Neural progenitor cell (in vitro differentiated cells): ENCODE measurements at regions not wholly inside any gene's neighbourhood (a gene's known extent, or its start where the extent isn't known, plus 50 kb on each side); places are given as distances from the start of the nearest gene placed in this dataset.

ENCODE experiments used
- DNase-seq: peaks from one replicate; pipeline ENCODE4 v3.0.0-alpha.2; 2016; ENCODE audit warnings: low spot score
- H2AFZ ChIP-seq: fragments of 200-600 bp; sonication (generic); replicated peaks from 2 replicates; pipeline ENCODE4 v1.6.1; 2016; ENCODE audit warnings: antibody characterized with exemption
- H3F3A ChIP-seq: fragments of 200-600 bp; sonication (generic); 2 replicates; pipeline ENCODE4 v1.6.1; 2016; ENCODE audit warnings: antibody characterized with exemption, low read depth
- H3K27ac ChIP-seq: fragments of 200-600 bp; sonication (generic); 2 replicates; pipeline ENCODE4 v1.5.1; 2016; ENCODE audit warnings: mild to moderate bottlenecking
- H3K27me3 ChIP-seq: fragments of 200-600 bp; sonication (generic); 2 replicates; pipeline ENCODE4 v1.6.1; 2016; ENCODE audit warnings: mild to moderate bottlenecking, moderate library complexity
- H3K36me3 ChIP-seq: fragments of 200-600 bp; sonication (generic); 2 replicates; pipeline ENCODE4 v1.5.1; 2016
- H3K4me1 ChIP-seq: fragments of 200-600 bp; sonication (generic); 2 replicates; pipeline ENCODE4 v1.6.1; 2016; ENCODE audit warnings: mixed run types
- H3K4me2 ChIP-seq: fragments of 200-600 bp; sonication (generic); 2 replicates; pipeline ENCODE4 v1.6.1; 2016
- H3K4me3 ChIP-seq: fragments of 200-600 bp; sonication (generic); 2 replicates; pipeline ENCODE4 v1.5.1; 2016
- H3K79me2 ChIP-seq: fragments of 200-600 bp; sonication (generic); 2 replicates; pipeline ENCODE4 v1.6.1; 2016; ENCODE audit warnings: low read depth
- H3K9ac ChIP-seq: fragments of 200-600 bp; sonication (generic); 2 replicates; pipeline ENCODE4 v1.6.1; 2016
- H3K9me3 ChIP-seq: fragments of 200-600 bp; sonication (generic); 2 replicates; pipeline ENCODE4 v1.5.1; 2016; ENCODE audit warnings: low read depth
- H4K20me1 ChIP-seq: fragments of 200-600 bp; sonication (generic); 2 replicates; pipeline ENCODE4 v1.6.1; 2016; ENCODE audit warnings: low read depth
- H3K27ac Mint-ChIP-seq: 3 replicates; pipeline ENCODE4 v1.8.0; 2021; ENCODE audit warnings: mixed read lengths
- H3K27me3 Mint-ChIP-seq: 2 replicates; pipeline ENCODE4 v1.8.0; 2022; ENCODE audit warnings: low read depth, mild to moderate bottlenecking, inconsistent platforms, moderate library complexity, mixed read lengths; ENCODE audit not compliant: insufficient read depth
- H3K36me3 Mint-ChIP-seq: 3 replicates; pipeline ENCODE4 v1.8.0; 2021; ENCODE audit warnings: mixed read lengths
- H3K4me1 Mint-ChIP-seq: 3 replicates; pipeline ENCODE4 v1.8.0; 2021; ENCODE audit warnings: mixed read lengths
- H3K4me3 Mint-ChIP-seq: 3 replicates; pipeline ENCODE4 v1.8.0; 2021; ENCODE audit warnings: mild to moderate bottlenecking, moderate library complexity, mixed read lengths
- H3K9me3 Mint-ChIP-seq: 3 replicates; pipeline ENCODE4 v1.8.0; 2020; ENCODE audit warnings: mixed read lengths
- EZH2 ChIP-seq: fragments of 200-600 bp; sonication (generic); IDR thresholded peaks from 2 replicates; pipeline ENCODE4 v1.6.1; 2017; ENCODE audit warnings: antibody characterized with exemption, mild to moderate bottlenecking, moderate library complexity
- EZH2phosphoT487 ChIP-seq: fragments of 200-600 bp; sonication (generic); IDR thresholded peaks from 2 replicates; pipeline ENCODE4 v1.6.1; 2017; ENCODE audit warnings: antibody characterized with exemption
- TF ChIP-seq, protein P1 (sequence below): fragments of 200-600 bp; sonication (generic); IDR thresholded peaks from 2 replicates; pipeline ENCODE4 v1.5.1; 2017; ENCODE audit warnings: antibody characterized with exemption, mild to moderate bottlenecking

DNA sequence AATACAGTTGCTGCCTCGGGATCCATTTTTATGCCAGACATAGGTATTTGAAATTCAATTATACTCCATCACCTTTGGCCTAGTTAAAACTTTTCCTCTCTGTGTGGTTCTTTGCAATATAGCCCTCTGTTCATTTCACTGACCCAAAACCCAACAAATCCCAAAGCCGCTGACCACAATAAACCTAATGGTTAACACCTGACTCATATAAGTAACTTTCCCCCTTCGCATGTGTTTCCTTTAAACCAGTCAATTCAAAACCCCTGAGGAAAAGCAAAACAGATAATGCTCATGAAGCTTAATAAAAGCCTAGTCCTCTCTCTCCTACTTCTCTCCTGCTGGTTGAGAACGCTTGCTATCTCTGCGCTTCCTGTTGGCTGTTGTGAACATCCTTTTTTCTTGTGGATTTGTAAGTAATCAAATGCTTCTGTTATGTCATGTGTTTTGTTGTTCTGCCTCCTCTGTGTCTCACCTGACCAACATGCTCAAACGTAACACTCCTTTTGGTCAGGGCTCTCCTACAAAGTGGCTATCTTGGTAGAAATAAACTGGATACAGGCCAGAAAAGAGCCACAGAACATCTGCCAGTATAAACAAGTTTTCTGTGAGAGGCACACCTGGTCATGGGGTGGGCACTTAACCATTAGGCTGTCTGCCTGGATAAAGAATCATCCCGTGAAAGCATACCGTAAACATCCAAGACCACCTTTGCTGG lies 652.6 kb downstream of the METTL15 start:
- Histone ChIP-seq H3K9me3 (no peaks in the 10 kb centered on the region), H3F3A (no peaks in the 10 kb centered on the region), H3K4me3 (no peak overlapping the region), H3K27ac (no peak overlapping the region), H3K36me3 (no peaks in the 10 kb centered on the region), H3K4me1 (no peaks in the 10 kb centered on the region), H3K9ac (no peak overlapping the region), H2AFZ (no peak overlapping the region), H3K27me3 (no peaks in the 10 kb centered on the region), H3K79me2 (no peaks in the 10 kb centered on the region), H4K20me1 (no peaks in the 10 kb centered on the region), H3K4me2 (no peak overlapping the region)
- H3K27me3 Mint-ChIP-seq, result no peaks in the 10 kb centered on the region
- DNase-seq, result no peak
- no peak overlapping the region for H3K27ac Mint-ChIP-seq
- H3K4me3 Mint-ChIP-seq, result no peak overlapping the region
- no peaks in the 10 kb centered on the region for H3K9me3 Mint-ChIP-seq
- H3K36me3 Mint-ChIP-seq, result no peaks in the 10 kb centered on the region
- no peak for TF ChIP-seq EZH2phosphoT487
- TF ChIP-seq EZH2, result no peak
- H3K4me1 Mint-ChIP-seq, result no peaks in the 10 kb centered on the region

GRCh38 chr11:28759311-28759710 lies 651.1 kb downstream of the METTL15 start:
- no peaks in the 10 kb centered on the region for H3K9me3 ChIP-seq
- Mint-ChIP-seq H3K4me1 (no peaks in the 10 kb centered on the region), H3K36me3 (no peaks in the 10 kb centered on the region), H3K9me3 (no peaks in the 10 kb centered on the region), H3K27ac (no peak overlapping the region), H3K4me3 (no peak overlapping the region), H3K27me3 (no peaks in the 10 kb centered on the region)
- DNase-seq, result no peak
- no peak overlapping the region for H3K4me2 ChIP-seq
- no peaks in the 10 kb centered on the region for H3K27me3 ChIP-seq
- no peak overlapping the region for H2AFZ ChIP-seq
- H3K4me3 ChIP-seq, result no peak overlapping the region
- no peaks in the 10 kb centered on the region for H3K79me2 ChIP-seq
- H3F3A ChIP-seq, result no peaks in the 10 kb centered on the region
- no peaks in the 10 kb centered on the region for H3K4me1 ChIP-seq
- no peaks in the 10 kb centered on the region for H3K36me3 ChIP-seq
- H4K20me1 ChIP-seq, result no peaks in the 10 kb centered on the region
- TF ChIP-seq, protein P1, sequence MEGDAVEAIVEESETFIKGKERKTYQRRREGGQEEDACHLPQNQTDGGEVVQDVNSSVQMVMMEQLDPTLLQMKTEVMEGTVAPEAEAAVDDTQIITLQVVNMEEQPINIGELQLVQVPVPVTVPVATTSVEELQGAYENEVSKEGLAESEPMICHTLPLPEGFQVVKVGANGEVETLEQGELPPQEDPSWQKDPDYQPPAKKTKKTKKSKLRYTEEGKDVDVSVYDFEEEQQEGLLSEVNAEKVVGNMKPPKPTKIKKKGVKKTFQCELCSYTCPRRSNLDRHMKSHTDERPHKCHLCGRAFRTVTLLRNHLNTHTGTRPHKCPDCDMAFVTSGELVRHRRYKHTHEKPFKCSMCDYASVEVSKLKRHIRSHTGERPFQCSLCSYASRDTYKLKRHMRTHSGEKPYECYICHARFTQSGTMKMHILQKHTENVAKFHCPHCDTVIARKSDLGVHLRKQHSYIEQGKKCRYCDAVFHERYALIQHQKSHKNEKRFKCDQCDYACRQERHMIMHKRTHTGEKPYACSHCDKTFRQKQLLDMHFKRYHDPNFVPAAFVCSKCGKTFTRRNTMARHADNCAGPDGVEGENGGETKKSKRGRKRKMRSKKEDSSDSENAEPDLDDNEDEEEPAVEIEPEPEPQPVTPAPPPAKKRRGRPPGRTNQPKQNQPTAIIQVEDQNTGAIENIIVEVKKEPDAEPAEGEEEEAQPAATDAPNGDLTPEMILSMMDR, result no peak
- TF ChIP-seq EZH2phosphoT487, result no peak
- no peak overlapping the region for H3K9ac ChIP-seq
- no peak overlapping the region for H3K27ac ChIP-seq

DNA sequence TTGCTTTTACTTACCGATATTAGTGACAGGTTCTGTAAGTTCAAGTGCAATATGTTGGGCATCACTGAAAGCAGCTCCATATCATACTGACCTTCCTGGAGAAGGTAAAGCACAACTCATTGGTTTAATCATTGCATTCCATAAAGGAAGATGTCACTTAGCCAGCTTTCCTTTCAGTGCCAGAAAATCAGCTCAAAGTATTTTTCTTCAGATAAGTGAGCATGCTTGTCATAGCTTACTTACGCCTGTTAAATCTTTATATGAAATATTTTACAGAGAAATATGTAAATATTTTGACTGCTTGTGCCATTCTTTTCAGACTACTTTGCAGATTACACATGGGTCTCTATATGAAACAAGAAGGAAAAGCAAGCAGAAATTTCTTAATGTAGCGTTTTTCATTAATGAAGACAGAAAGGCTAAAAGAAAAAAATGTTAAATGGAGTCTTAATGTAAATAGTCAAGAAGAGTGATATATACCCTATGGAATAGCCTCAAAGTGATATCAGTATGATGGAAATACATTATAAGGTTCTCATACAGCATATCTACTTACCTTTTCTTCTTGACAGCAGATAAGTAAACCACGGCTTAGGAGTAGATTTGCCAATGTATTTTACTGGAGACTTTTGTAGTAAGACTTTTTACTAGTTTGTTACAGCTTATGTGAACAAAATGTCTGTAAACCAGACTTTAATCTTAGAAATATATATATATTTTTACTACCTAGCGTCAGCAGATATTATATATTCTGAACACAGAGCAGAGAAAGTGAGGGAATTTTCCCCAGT lies 649.7 kb downstream of the METTL15 start:
- no peak overlapping the region for H3K27ac Mint-ChIP-seq
- H3K27me3 Mint-ChIP-seq, result no peaks in the 10 kb centered on the region
- TF ChIP-seq EZH2 (no peak), EZH2phosphoT487 (no peak)
- TF ChIP-seq, protein P1, result no peak
- no peaks in the 10 kb centered on the region for H3K9me3 Mint-ChIP-seq
- Histone ChIP-seq H3F3A (no peaks in the 10 kb centered on the region), H3K4me1 (no peaks in the 10 kb centered on the region), H3K27ac (no peak overlapping the region), H3K4me2 (no peak overlapping the region), H3K27me3 (no peaks in the 10 kb centered on the region), H3K79me2 (no peaks in the 10 kb centered on the region), H3K4me3 (no peak overlapping the region), H3K9me3 (no peaks in the 10 kb centered on the region), H3K9ac (no peak overlapping the region), H4K20me1 (no peaks in the 10 kb centered on the region), H2AFZ (no peak overlapping the region), H3K36me3 (no peaks in the 10 kb centered on the region)
- no peaks in the 10 kb centered on the region for H3K36me3 Mint-ChIP-seq
- DNase-seq, result no peak
- no peaks in the 10 kb centered on the region for H3K4me1 Mint-ChIP-seq
- no peak overlapping the region for H3K4me3 Mint-ChIP-seq

- no peaks in the 10 kb centered on the region for H3K27me3 Mint-ChIP-seq
- H3K27ac Mint-ChIP-seq, result no peak overlapping the region
- Histone ChIP-seq H4K20me1 (no peaks in the 10 kb centered on the region), H3K4me2 (no peak overlapping the region), H3K4me1 (no peaks in the 10 kb centered on the region), H3K27me3 (no peaks in the 10 kb centered on the region), H3K9me3 (no peaks in the 10 kb centered on the region), H3K36me3 (no peaks in the 10 kb centered on the region), H2AFZ (no peak overlapping the region), H3K4me3 (no peak overlapping the region), H3K79me2 (no peaks in the 10 kb centered on the region), H3F3A (no peaks in the 10 kb centered on the region), H3K27ac (no peak overlapping the region), H3K9ac (no peak overlapping the region)
- TF ChIP-seq, protein P1, result no peak
- no peak overlapping the region for H3K4me3 Mint-ChIP-seq
- no peaks in the 10 kb centered on the region for H3K4me1 Mint-ChIP-seq
- no peaks in the 10 kb centered on the region for H3K9me3 Mint-ChIP-seq
- DNase-seq, result no peak
- H3K36me3 Mint-ChIP-seq, result no peaks in the 10 kb centered on the region
Measured at GRCh38 chr11:28756977-28757376, 648.8 kb downstream of the METTL15 start.
